Ramos (cell line): ENCODE measurements at regions not wholly inside any gene's neighbourhood (a gene's known extent, or its start where the extent isn't known, plus 50 kb on each side); places are given as distances from the start of the nearest gene placed in this dataset.
"Not testable (repeated sequence)": the region's sequence is repeated elsewhere in the genome, so short reads cannot be mapped to it uniquely, and the experiment has no call there.

ENCODE experiments used
- in situ Hi-C: fragments of 300-500 bp; cut with MboI; formaldehyde crosslinking; loops from one replicate; pipeline ENCODE4 v1.14.3; 2022; ENCODE audit warnings: low sequenced_read_pairs; ENCODE audit not compliant: unreplicated experiment

GRCh38 chr3:187849016-187849654 lies 103.9 kb upstream of the BCL6 start:
- in situ Hi-C loops = no loop called here

- in situ Hi-C loops = no loop called here
Observed at GRCh38 chr3:187850258-187850921, 105.1 kb upstream of the BCL6 start.

GRCh38 chr3:187852842-187853730 lies 107.8 kb upstream of the BCL6 start:
- in situ Hi-C loops = no loop called here

GRCh38 chr3:187855131-187855530 lies 109.9 kb upstream of the BCL6 start:
- in situ Hi-C loops = no loop called here

GRCh38 chr3:187856555-187856954 lies 111.3 kb upstream of the BCL6 start:
- in situ Hi-C loops = no loop called here

GRCh38 chr3:187858041-187858440 lies 112.8 kb upstream of the BCL6 start:
- in situ Hi-C loops = no loop called here

GRCh38 chr3:187858711-187859110 lies 113.4 kb upstream of the BCL6 start:
- in situ Hi-C loops = no loop called here

- in situ Hi-C loops = not testable (repeated sequence)
Observed at GRCh38 chr3:187862701-187863277, 117.5 kb upstream of the BCL6 start.

- in situ Hi-C loops = no loop called here
Observed at GRCh38 chr3:187870360-187871203, 125.3 kb upstream of the BCL6 start.

- in situ Hi-C loops = no loop called here
Observed at GRCh38 chr3:187871204-187871591, 125.9 kb upstream of the BCL6 start.

- in situ Hi-C loops = no loop called here
Observed at GRCh38 chr3:187871848-187872247, 126.6 kb upstream of the BCL6 start.

GRCh38 chr3:187873843-187874242 lies 128.6 kb upstream of the BCL6 start:
- in situ Hi-C loops = no loop called here

GRCh38 chr3:187875863-187876262 lies 130.6 kb upstream of the BCL6 start:
- in situ Hi-C loops = no loop called here

- in situ Hi-C loops = no loop called here
Observed at GRCh38 chr3:187878772-187879518, 133.7 kb upstream of the BCL6 start.

GRCh38 chr3:187880441-187880840 lies 135.2 kb upstream of the BCL6 start:
- in situ Hi-C loops = no loop called here

- in situ Hi-C loops = no loop called here
Observed at GRCh38 chr3:187880851-187881250, 135.6 kb upstream of the BCL6 start.

GRCh38 chr3:187888701-187889100 lies 143.4 kb upstream of the BCL6 start:
- in situ Hi-C loops = no loop called here

GRCh38 chr3:187889106-187889505 lies 143.8 kb upstream of the BCL6 start:
- in situ Hi-C loops = no loop called here
